ENCODE measurements at regions not wholly inside any gene's neighbourhood (a gene's known extent, or its start where the extent isn't known, plus 50 kb on each side); places are given as distances from the start of the nearest gene placed in this dataset.

- intact Hi-C loops (cut with DNase I) = no loop called here
- no peak for DNase-seq (ENCODE audit: low spot score)
Observed at GRCh38 chr20:6715401-6715941, 52.0 kb upstream of the BMP2 start.

GRCh38 chr20:6714279-6714711 lies 53.2 kb upstream of the BMP2 start:
- no peak for DNase-seq (ENCODE audit: low spot score)
- intact Hi-C loops (cut with DNase I) = no loop called here

GRCh38 chr20:6711951-6712649 lies 55.4 kb upstream of the BMP2 start:
- DNase-seq (ENCODE audit: low spot score) = no peak
- intact Hi-C loops (cut with DNase I) = no loop called here

DNA sequence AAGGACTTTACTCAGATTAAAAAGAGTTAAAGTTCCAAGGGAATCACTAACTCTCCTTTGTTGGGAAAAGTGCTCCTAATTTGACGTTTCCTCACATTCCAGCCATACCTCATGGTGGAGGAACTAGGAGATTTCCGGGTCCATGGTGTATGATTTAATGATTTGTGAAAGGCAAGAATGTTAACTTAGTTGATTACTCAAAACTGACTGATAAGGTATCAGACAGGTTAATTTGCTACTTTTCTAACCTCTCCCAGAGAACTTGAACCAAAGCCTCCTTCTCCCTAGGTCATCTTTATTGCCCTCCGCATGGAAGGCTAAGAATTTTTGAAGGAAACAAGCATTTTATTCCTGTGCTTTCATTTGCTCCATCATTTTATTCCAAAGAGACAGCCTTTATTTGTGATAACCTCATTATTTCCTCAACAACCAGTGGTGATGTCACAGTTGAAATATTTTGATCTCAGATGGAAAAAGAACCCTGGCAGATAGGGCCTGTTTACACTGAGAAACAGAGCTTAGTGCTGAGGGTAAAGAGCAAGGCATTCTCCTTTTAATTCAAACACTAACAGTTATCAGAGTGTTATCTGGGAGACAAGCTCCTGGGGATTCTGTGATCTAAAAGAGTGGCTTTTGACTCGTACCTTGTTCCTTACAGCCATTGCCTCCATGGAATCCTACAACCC lies 57.4 kb upstream of the BMP2 start:
- no peak for DNase-seq (ENCODE audit: low spot score)
- intact Hi-C loops (cut with DNase I) = no loop called here

GRCh38 chr20:6708010-6708409 lies 59.5 kb upstream of the BMP2 start:
- intact Hi-C loops (cut with DNase I) = no loop called here
- DNase-seq (ENCODE audit: low spot score) = no peak

- intact Hi-C loops (cut with DNase I) = no loop called here
Observed at GRCh38 chr20:6707321-6707831, 60.1 kb upstream of the BMP2 start.

DNA sequence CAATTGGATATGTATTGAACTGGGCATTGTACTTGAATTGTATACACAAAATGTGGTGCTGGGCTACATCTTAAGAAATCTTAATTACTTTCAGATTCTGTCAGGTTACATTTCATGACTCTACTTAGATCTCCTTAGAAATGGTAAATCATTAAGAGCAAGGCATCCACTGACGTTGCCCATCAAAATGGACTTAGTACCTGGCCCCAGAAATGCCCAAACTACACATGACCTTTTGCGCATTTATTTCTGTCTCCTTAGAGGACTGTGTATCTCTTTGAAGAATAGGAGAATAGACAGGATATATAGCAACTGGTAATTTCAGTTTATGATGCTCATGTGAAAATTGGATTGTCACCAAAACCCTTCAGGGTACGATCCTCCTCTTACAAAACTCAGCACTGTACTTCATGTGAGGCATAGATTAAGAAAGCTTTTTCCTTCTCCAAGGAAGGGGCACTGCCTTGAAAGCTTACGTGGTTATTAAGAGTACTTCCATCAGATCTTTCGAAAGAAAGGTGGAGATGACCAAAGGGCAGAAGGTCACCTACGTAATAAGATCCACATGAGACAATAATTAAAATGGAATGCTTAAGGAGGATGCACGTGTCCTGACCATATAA lies 61.4 kb upstream of the BMP2 start:
- DNase-seq (ENCODE audit: low spot score) = no peak
- intact Hi-C loops (cut with DNase I) = no loop called here

More at GRCh38 chr20:6707321-6707831, 60.1 kb upstream of the BMP2 start:
- DNase-seq (ENCODE audit: low spot score) = no peak

GRCh38 chr20:6705106-6705766 lies 62.2 kb upstream of the BMP2 start:
- no peak for DNase-seq (ENCODE audit: low spot score)
- intact Hi-C loops (cut with DNase I) = no loop called here

DNA sequence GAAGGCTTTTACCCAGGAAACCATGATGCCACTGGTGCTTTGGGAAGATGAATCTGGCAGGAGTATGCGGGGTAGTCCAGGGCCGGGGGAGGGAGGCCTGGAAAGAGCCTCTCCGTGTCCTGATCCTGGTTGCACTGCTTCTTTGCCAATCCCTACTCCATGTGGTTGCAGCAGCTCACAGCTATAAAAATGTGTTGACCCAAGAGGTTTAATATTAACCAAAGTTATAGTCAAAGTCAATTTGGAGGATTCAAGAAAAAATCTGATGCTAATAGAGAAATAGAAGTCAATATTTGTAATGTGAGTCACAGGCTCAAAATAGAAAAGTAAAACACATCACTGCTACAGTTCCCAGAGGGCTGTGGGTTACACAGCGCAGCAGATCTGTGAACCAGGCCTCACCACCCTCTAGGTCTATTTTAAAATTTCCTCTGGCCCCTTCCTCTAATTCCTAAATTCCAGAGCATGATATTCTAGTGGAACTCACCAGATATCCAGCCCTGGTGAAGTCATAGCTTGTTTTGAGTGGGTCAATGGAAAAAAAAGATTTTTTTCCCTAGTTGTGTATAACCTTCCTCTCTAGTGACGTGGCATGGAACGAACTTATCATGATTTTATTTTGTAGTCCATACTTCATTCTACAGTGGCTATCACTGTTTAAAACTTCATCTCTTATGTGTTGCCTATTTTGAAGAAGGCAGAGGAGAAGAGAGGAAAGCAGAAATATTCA lies 63.2 kb upstream of the BMP2 start:
- no peak for DNase-seq (ENCODE audit: low spot score)
- intact Hi-C loops (cut with DNase I) = no loop called here

GRCh38 chr20:6703656-6704055 lies 63.8 kb upstream of the BMP2 start:
- no peak for DNase-seq (ENCODE audit: low spot score)
- intact Hi-C loops (cut with DNase I) = no loop called here

DNA sequence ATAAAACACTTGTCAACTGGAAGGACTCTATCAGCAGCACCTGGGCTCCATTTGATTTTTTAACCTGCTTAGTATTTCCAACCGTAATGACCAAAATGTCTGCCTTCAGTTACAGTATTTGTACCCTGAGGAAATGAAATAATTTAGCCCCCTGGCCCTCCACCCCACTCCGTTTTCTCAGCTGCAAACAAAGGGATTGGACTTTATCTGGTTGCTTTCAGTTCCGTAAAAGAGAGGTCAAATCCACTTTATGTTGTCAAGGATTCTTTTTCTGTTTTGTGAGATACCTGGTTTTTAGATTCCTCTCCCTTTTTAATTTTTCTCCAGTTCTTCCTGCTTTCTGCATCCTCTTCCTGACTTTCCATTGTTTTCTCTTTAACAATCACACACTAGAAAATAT lies 64.4 kb upstream of the BMP2 start:
- intact Hi-C loops (cut with DNase I) = no loop called here
- DNase-seq (ENCODE audit: low spot score) = no peak

GRCh38 chr20:6702144-6702543 lies 65.3 kb upstream of the BMP2 start:
- DNase-seq (ENCODE audit: low spot score) = no peak
- intact Hi-C loops (cut with DNase I) = no loop called here

DNA sequence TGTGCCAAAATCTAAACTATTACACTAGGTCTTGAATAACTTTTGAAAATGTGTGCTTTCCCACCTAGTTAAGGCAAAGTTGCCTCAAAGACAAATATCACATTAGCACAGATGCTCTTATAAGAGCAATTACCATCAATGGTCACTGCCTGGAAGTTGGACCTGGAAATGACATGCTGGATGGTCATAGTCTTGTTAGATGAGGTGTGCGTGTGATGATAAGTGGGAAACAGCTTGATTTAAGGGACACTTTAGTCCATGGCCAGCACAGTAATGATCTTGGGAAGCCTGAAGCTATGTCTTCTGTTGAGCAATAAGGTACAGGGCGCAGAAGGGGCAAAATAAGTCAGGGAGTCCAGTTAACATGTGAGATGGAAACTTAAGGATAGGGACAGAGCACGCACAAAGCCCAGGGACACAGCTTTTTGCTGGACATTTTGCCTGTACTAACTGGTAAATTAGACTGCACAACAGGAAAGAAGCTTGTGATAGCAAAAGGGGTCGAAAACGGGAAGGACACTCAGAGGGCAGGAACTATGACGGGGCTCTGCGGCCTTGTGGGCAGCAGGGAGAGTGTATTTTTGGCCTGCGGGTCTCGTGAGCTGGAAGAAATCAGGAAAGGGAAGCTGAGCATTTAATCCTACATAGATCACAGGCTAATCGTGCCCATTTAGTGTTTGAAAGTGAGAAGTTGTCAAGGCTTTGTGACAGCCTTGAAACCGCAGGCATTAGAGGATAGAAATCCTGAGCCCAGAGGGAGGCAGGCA lies 66.7 kb upstream of the BMP2 start:
- intact Hi-C loops (cut with DNase I) = no loop called here
- DNase-seq (ENCODE audit: low spot score) = no peak

DNA sequence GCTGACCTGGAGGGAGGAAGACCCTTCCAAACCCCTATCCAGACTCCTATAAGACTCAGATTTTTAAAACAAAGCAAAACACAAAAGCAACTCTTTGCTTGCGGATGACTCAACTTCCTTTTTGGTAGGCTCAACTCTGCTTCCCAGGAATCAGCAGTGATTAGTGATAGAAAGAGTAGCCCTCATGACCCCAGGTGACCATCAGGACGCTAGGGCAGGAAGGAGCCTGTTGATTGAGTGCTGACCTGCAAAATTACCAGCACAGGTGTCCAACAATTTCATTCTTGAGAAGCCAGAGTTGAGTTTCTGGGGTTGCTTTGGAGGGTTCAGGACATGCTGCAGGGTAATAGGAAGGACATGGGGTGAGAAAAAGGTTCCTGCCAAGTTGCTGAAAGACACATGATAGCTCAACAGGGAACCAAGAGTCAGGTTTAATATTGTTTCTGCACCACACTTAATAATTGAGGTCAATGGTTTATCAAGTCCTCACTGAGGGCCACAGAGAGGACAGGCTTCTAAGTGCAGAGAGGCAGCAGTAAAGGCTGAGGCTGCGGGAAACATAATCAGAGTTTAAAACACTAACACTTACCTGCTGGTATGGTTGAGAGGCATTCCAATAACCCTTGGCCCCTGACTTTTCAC lies 67.4 kb upstream of the BMP2 start:
- DNase-seq (ENCODE audit: low spot score) = no peak
- intact Hi-C loops (cut with DNase I) = no loop called here

DNA sequence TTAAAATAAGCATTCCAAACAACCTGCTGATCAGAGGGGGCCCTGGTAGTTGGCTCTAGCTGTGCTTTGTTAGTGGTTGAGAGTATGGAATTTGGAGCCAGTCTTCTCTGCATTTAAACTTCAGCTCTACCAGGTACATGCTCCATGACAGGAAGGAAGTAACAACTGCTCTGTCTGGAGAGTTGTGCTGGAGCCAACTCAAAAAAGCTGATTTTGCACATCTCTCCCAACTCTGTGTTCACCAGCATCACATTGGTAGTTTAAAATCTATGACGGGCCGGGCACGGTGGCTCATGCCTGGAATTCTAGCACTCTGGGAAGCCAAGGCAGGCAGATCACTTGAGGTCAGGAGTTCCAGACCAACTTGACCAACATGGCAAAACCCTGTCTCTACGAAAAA lies 68.8 kb upstream of the BMP2 start:
- intact Hi-C loops (cut with DNase I) = no loop called here
- no peak for DNase-seq (ENCODE audit: low spot score)

DNA sequence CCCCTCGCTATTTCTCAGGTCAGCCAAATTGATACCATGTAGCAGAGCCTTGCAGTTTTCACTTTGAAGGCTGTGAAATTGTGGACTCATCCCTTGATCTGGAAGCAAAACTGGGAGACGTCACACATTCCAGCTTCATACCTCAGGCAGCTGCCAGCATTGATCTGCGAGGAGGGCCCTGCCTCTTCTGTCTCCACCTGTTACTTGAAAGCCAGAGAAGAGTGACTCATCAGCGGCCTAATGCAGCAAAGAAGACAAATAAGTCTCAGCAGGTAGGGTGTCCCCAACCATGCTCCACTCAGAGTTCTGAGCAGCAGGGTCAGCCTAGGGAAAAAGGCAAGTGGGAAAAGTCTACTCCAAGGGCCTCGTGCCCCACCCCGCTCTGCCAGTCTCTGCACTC lies 69.4 kb upstream of the BMP2 start:
- intact Hi-C loops (cut with DNase I) = no loop called here
- DNase-seq (ENCODE audit: low spot score) = no peak

DNA sequence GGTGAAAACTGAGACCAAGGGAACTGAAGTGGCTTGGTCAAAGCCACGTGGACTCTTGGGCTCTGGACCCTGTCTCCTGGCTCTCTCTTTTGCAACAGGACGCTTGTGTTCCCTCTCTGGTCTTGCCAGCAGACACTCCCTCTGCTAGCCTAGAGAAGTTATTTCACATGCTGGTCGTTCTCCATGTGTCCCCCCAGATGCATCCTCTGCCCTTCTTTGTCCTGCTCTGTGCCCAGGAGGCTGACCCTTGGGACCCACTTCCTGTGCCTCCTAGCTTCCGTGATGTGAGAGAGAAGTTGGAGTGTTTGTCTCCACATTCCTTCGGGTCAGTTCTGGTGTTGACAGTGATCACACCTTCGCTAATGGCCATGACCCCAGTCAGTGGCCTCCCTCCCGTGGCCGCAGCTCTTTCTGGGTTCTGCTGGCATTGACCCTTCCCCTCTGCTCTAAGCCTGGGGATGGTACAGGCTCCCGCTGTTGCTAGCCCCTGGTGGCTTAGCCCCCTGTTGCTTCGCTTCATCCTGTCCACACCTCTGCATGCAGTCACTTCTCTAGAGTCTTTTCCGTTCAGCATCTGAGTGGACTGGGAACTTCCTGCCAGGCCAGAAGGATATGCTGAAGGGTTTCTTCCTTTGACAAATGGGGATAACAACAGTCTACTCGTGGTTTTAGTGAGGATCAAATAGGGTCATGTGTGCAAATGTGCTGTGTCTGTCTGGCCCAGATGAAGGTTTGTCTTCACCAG lies 70.1 kb upstream of the BMP2 start:
- DNase-seq (ENCODE audit: low spot score) = no peak
- intact Hi-C loops (cut with DNase I) = no loop called here

DNA sequence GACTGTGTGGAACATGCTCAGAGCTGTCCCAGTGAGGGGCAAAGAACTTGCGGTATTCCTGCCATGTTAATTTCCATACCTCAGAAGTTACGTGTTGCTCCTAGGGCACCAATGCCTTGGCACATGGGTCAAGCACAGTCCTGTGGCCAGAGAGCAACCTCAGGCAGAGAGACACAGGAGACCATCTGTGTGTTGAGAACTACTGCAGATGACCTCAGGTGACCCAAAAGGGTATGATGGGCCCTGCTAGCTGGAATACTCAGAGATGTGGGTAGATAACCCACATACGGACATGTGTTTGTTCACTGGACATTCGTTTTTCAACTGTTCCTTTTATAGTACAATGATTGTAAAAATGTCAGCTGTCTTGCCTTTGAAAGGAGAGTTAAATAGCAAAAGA lies 71.5 kb upstream of the BMP2 start:
- intact Hi-C loops (cut with DNase I) = no loop called here
- no peak for DNase-seq (ENCODE audit: low spot score)

Measured in cardiac septum (tissue), 1 donor.